HEK293 (cell line): ENCODE measurements at regions not wholly inside any gene's neighbourhood (a gene's known extent, or its start where the extent isn't known, plus 50 kb on each side); places are given as distances from the start of the nearest gene placed in this dataset.

Experiments used
- CTCF ChIA-PET: fragments of 350-600 bp; formaldehyde crosslinking; extraction: SDS; loops from one replicate; lab custom pipeline; 2021; ENCODE audit warnings: antibody characterized with exemption; lab: Yijun Ruan, JAX
- POLR2A ChIA-PET: fragments of 300-600 bp; formaldehyde crosslinking; extraction: SDS; loops from one replicate; lab custom pipeline; 2020; ENCODE audit warnings: antibody characterized with exemption, inconsistent platforms; lab: Yijun Ruan, JAX
- H3K27ac ChIP-seq: fragments of 200-500 bp; sonication (Bioruptor generic); 2 replicates; pipeline ENCODE4 v1.5.1; 2014; ENCODE audit warnings: low read depth, low read length, control low read depth, inconsistent platforms; ENCODE audit errors: extremely low read depth
- H3K36me3 ChIP-seq, 2 experiments: fragments of 200-500 bp in 1 of 2; sonication (Bioruptor generic) in 1 of 2; 1 replicate in 1 of 2; 2 replicates in 1 of 2; pipeline ENCODE4 v1.5.1; 2014 to 2017; ENCODE audit warnings: inconsistent platforms in 2 of 2, low read length in 2 of 2; ENCODE audit not compliant: control insufficient read depth in 2 of 2, insufficient read depth in 1 of 2
- H3K4me1 ChIP-seq: fragments of 200-500 bp; sonication (Bioruptor generic); 2 replicates; pipeline ENCODE4 v1.5.1; 2014; ENCODE audit warnings: mild to moderate bottlenecking, low read length, inconsistent platforms; ENCODE audit not compliant: control insufficient read depth, insufficient read depth
- H3K4me3 ChIP-seq: 2 replicates; pipeline ENCODE4 v1.5.1; 2011; ENCODE audit warnings: low read depth, mild to moderate bottlenecking, control low read depth, low read length, moderate library complexity
- H3K9me3 ChIP-seq: fragments of 200-500 bp; sonication (Bioruptor generic); 2 replicates; pipeline ENCODE4 v1.5.1; 2014; ENCODE audit warnings: low read depth, low read length, inconsistent platforms; ENCODE audit not compliant: control insufficient read depth, insufficient read depth
- BCL11A ChIP-seq: fragments of 450-650 bp; formaldehyde crosslinking; IDR thresholded peaks from 2 replicates; pipeline ENCODE4 v1.5.1; 2016; ENCODE audit warnings: low read depth, missing biosample characterization, missing genetic modification characterization
- GLIS1 ChIP-seq: fragments of 450-650 bp; formaldehyde crosslinking; IDR thresholded peaks from 2 replicates; pipeline ENCODE4 v1.5.1; 2016; ENCODE audit warnings: missing biosample characterization, missing genetic modification characterization
- KLF16 ChIP-seq: fragments of 450-650 bp; formaldehyde crosslinking; IDR thresholded peaks from 2 replicates; pipeline ENCODE4 v1.5.1; 2017; ENCODE audit warnings: missing biosample characterization, missing genetic modification characterization
- KLF8 ChIP-seq: fragments of 450-650 bp; formaldehyde crosslinking; IDR thresholded peaks from 2 replicates; pipeline ENCODE4 v1.5.1; 2016; ENCODE audit warnings: missing biosample characterization, missing genetic modification characterization
- MYNN ChIP-seq: fragments of 450-650 bp; formaldehyde crosslinking; IDR thresholded peaks from 2 replicates; pipeline ENCODE4 v1.5.1; 2016; ENCODE audit warnings: missing biosample characterization, missing genetic modification characterization, borderline replicate concordance
- YY2 ChIP-seq: fragments of 450-650 bp; formaldehyde crosslinking; IDR thresholded peaks from 2 replicates; pipeline ENCODE4 v1.5.1; 2016; ENCODE audit warnings: missing biosample characterization, missing genetic modification characterization
- ZBTB7A ChIP-seq: fragments of 450-650 bp; formaldehyde crosslinking; IDR thresholded peaks from 2 replicates; pipeline ENCODE4 v1.5.1; 2016; ENCODE audit warnings: low read depth, missing biosample characterization, missing genetic modification characterization
- ZIC2 ChIP-seq: fragments of 450-650 bp; formaldehyde crosslinking; IDR thresholded peaks from 2 replicates; pipeline ENCODE4 v1.5.1; 2016; ENCODE audit warnings: missing biosample characterization, missing genetic modification characterization
- ZNF114 ChIP-seq: fragments of 450-650 bp; formaldehyde crosslinking; IDR thresholded peaks from 2 replicates; pipeline ENCODE4 v1.5.0; 2017; ENCODE audit warnings: missing biosample characterization, missing genetic modification characterization
- ZNF169 ChIP-seq: fragments of 450-650 bp; formaldehyde crosslinking; IDR thresholded peaks from 2 replicates; pipeline ENCODE4 v1.5.1; 2016; ENCODE audit warnings: missing biosample characterization, missing genetic modification characterization
- ZNF223 ChIP-seq: fragments of 450-650 bp; formaldehyde crosslinking; IDR thresholded peaks from 2 replicates; pipeline ENCODE4 v1.5.1; 2016; ENCODE audit warnings: missing biosample characterization, missing genetic modification characterization
- ZNF248 ChIP-seq: fragments of 450-650 bp; formaldehyde crosslinking; IDR thresholded peaks from 2 replicates; pipeline ENCODE4 v1.5.1; 2017; ENCODE audit warnings: missing biosample characterization, missing genetic modification characterization
- ZNF26 ChIP-seq: fragments of 450-650 bp; formaldehyde crosslinking; IDR thresholded peaks from 2 replicates; pipeline ENCODE4 v1.5.1; 2016; ENCODE audit warnings: missing biosample characterization, missing genetic modification characterization
- ZNF335 ChIP-seq: fragments of 450-650 bp; formaldehyde crosslinking; conservative IDR thresholded peaks from 2 replicates; pipeline ENCODE4 v1.5.1; 2016; ENCODE audit warnings: missing biosample characterization, missing genetic modification characterization
- ZNF354C ChIP-seq: fragments of 450-650 bp; formaldehyde crosslinking; IDR thresholded peaks from 2 replicates; pipeline ENCODE4 v1.5.1; 2016; ENCODE audit warnings: missing biosample characterization, missing genetic modification characterization, low read depth, borderline replicate concordance
- ZNF521 ChIP-seq: fragments of 450-650 bp; formaldehyde crosslinking; IDR thresholded peaks from 2 replicates; pipeline ENCODE4 v1.5.1; 2017; ENCODE audit warnings: missing biosample characterization, mild to moderate bottlenecking, missing genetic modification characterization
- ZNF580 ChIP-seq: fragments of 450-650 bp; formaldehyde crosslinking; IDR thresholded peaks from 2 replicates; pipeline ENCODE4 v1.5.1; 2016; ENCODE audit warnings: missing biosample characterization, missing genetic modification characterization
- ZNF629 ChIP-seq: fragments of 450-650 bp; formaldehyde crosslinking; IDR thresholded peaks from 2 replicates; pipeline ENCODE4 v1.5.1; 2017; ENCODE audit warnings: missing biosample characterization, missing genetic modification characterization
- ZNF664 ChIP-seq: fragments of 450-650 bp; formaldehyde crosslinking; IDR thresholded peaks from 2 replicates; pipeline ENCODE4 v1.5.1; 2016; ENCODE audit warnings: missing biosample characterization, missing genetic modification characterization
- ZNF677 ChIP-seq: fragments of 450-650 bp; IDR thresholded peaks from 2 replicates; pipeline ENCODE4 v1.5.0; 2018; ENCODE audit warnings: missing biosample characterization, mild to moderate bottlenecking, missing genetic modification characterization, moderate library complexity
- ZNF776 ChIP-seq: fragments of 450-650 bp; formaldehyde crosslinking; IDR thresholded peaks from 2 replicates; pipeline ENCODE4 v1.5.0; 2017; ENCODE audit warnings: missing biosample characterization, missing genetic modification characterization, borderline replicate concordance
- ZNF777 ChIP-seq: fragments of 450-650 bp; formaldehyde crosslinking; IDR thresholded peaks from 2 replicates; pipeline ENCODE4 v1.5.1; 2017; ENCODE audit warnings: missing biosample characterization, missing genetic modification characterization, borderline replicate concordance
- ZNF837 ChIP-seq: fragments of 450-650 bp; formaldehyde crosslinking; IDR thresholded peaks from 2 replicates; pipeline ENCODE4 v1.5.1; 2016; ENCODE audit warnings: missing biosample characterization, missing genetic modification characterization
- TF ChIP-seq, protein P1 (sequence below): fragments of 450-650 bp; formaldehyde crosslinking; IDR thresholded peaks from 2 replicates; pipeline ENCODE4 v1.5.1; 2017; ENCODE audit warnings: missing biosample characterization, missing genetic modification characterization
- TF ChIP-seq, protein P2 (sequence below): fragments of 450-650 bp; formaldehyde crosslinking; IDR thresholded peaks from 2 replicates; pipeline ENCODE4 v1.5.1; 2017; ENCODE audit warnings: missing biosample characterization, mild to moderate bottlenecking, missing genetic modification characterization, moderate library complexity

DNA sequence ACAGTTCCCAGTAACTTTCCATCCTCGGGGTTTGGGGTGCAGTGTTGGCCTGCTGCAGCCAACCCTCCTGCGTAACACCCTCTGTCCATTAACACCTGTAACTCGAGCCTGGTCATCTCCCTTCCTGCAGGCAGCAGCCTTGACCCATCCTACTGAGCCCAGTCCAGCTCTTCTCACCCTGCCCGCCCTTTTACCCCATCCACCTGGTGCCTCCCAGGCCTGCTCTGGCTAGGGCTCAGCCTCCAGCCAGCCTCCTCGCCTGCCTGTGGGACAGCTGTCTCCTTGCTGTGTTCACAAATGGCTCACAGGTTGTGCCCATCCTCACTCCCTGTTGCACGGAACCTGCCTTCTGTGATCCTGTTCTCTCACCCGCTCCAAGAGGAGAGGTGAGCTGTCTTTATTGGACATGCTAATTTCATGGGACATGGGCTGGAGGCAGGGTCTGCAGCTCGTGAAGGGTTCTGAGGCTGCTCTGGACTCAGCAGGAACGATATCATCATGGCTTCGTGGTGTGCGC is 277.2 kb upstream of the TCERG1L start:
- no peak for TF ChIP-seq GLIS1
- no peak for TF ChIP-seq ZNF114 (tag by site-specific recombination)
- no peak for TF ChIP-seq KLF8 (tag by site-specific recombination)
- TF ChIP-seq ZNF629 (tag by site-specific recombination): no peak
- no peak for TF ChIP-seq YY2
- TF ChIP-seq ZNF580: no peak
- Histone ChIP-seq H3K4me1 (no peaks in the 10 kb centered on the region), H3K27ac (no peak overlapping the region), H3K4me3 (no peak overlapping the region), H3K36me3 (no peaks in the 10 kb centered on the region), H3K9me3 (no peaks in the 10 kb centered on the region)
- CTCF ChIA-PET: no interaction called here
- POLR2A ChIA-PET: no interaction called here

DNA sequence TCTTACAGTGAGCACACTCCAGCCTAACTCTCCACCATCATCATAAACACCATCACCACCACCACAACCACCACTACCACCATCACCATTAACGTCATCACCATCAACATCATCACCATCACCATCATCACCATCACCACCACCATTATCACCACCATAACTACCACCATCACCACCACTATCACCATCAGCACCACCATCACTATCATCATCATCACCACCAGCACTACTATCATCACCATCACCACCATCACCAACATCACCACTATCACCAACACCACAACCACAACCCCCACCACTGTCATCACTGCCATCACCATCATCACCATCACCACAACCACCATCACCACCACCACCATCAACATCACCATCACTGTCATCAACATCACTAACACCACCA is 279.0 kb upstream of the TCERG1L start:
- TF ChIP-seq ZNF248 (tag by site-specific recombination) (peak; percentile 13; the same call in 1 of the 2 replicates), BCL11A (no peak), ZNF521 (tag by site-specific recombination) (0 out of 2 replicates have a peak, but pooled peaks have one; percentile 27), YY2 (0 out of 2 replicates have a peak, but pooled peaks have one; percentile 14), ZNF354C (tag by site-specific recombination) (0 out of 2 replicates have a peak, but pooled peaks have one; percentile 33), ZNF776 (peak; percentile 63; the same call in 1 of the 2 replicates), ZNF169 (no peak), ZBTB7A (peak; percentile 42; the same call in 1 of the 2 replicates), ZNF677 (tag by site-specific recombination) (no peak)
- TF ChIP-seq, protein P1, sequence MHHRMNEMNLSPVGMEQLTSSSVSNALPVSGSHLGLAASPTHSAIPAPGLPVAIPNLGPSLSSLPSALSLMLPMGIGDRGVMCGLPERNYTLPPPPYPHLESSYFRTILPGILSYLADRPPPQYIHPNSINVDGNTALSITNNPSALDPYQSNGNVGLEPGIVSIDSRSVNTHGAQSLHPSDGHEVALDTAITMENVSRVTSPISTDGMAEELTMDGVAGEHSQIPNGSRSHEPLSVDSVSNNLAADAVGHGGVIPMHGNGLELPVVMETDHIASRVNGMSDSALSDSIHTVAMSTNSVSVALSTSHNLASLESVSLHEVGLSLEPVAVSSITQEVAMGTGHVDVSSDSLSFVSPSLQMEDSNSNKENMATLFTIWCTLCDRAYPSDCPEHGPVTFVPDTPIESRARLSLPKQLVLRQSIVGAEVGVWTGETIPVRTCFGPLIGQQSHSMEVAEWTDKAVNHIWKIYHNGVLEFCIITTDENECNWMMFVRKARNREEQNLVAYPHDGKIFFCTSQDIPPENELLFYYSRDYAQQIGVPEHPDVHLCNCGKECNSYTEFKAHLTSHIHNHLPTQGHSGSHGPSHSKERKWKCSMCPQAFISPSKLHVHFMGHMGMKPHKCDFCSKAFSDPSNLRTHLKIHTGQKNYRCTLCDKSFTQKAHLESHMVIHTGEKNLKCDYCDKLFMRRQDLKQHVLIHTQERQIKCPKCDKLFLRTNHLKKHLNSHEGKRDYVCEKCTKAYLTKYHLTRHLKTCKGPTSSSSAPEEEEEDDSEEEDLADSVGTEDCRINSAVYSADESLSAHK (tag by site-specific recombination): no peak
- no peaks in the 10 kb centered on the region for H3K9me3 ChIP-seq
- no peaks in the 10 kb centered on the region for H3K36me3 ChIP-seq
- POLR2A ChIA-PET: no interaction called here
- no peak overlapping the region for H3K27ac ChIP-seq
- CTCF ChIA-PET: no interaction called here
- no peaks in the 10 kb centered on the region for H3K4me1 ChIP-seq
- H3K4me3 ChIP-seq: no peak overlapping the region

DNA sequence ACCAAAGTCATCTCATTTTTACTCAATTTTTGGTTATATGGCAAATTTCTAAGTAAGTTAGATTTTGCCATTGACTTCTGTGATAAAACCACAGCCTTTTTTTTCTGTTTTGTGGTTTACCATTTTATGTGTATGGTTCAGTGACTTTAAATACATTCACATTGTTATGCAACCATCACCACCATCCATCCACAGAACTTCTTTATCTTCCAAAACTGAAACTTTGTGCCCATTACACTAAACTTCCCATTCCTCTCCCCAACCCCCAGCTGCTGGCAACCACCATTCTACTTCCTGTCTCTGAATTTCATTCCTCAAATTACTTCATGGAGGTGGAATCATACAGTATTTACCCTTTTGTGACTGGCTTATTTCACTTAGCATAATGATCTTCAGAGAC is 280.4 kb upstream of the TCERG1L start:
- Histone ChIP-seq H3K36me3 (no peaks in the 10 kb centered on the region), H3K4me1 (no peaks in the 10 kb centered on the region), H3K27ac (no peak overlapping the region), H3K9me3 (no peaks in the 10 kb centered on the region), H3K4me3 (no peak overlapping the region)
- ChIA-PET POLR2A (no interaction called here), CTCF (no interaction called here)
- TF ChIP-seq MYNN (tag by site-specific recombination): no peak

DNA sequence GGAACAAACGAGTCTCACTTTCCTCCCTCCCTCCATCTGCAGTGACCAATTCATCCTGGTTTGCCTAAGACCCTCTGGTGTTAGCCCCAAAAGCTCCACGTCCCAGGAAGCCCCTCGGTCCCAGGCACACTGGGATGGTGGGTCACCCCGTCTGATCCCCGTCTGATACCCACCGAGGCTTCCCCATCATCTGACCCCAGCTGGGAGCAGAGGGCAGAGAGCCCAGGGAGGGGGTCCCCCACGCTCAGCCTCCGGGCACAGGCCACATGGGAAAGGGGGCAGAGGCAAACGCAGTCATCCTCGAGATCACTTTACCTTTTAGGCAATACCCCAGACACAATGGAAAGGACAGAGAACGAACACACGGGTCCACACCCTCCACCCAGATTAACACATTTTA is 291.6 kb upstream of the PPP2R2D start:
- no peak for TF ChIP-seq ZNF777 (tag by site-specific recombination)
- TF ChIP-seq ZNF837 (tag by site-specific recombination): no peak
- TF ChIP-seq ZNF664 (tag by site-specific recombination): no peak
- no peak for TF ChIP-seq ZNF26
- TF ChIP-seq, protein P2, sequence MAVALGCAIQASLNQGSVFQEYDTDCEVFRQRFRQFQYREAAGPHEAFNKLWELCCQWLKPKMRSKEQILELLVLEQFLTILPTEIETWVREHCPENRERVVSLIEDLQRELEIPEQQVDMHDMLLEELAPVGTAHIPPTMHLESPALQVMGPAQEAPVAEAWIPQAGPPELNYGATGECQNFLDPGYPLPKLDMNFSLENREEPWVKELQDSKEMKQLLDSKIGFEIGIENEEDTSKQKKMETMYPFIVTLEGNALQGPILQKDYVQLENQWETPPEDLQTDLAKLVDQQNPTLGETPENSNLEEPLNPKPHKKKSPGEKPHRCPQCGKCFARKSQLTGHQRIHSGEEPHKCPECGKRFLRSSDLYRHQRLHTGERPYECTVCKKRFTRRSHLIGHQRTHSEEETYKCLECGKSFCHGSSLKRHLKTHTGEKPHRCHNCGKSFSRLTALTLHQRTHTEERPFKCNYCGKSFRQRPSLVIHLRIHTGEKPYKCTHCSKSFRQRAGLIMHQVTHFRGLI: no peak
- TF ChIP-seq ZNF169: no peak
- no peak for TF ChIP-seq ZNF335
- TF ChIP-seq KLF16 (tag by site-specific recombination): no peak
- TF ChIP-seq ZIC2 (tag by site-specific recombination): no peak
- no peak for TF ChIP-seq ZNF223 (tag by site-specific recombination)
- CTCF ChIA-PET: no interaction called here

More for the DNA sequence above, 291.6 kb upstream of the PPP2R2D start:
- H3K27ac ChIP-seq: no peak overlapping the region
- no peak overlapping the region for H3K4me3 ChIP-seq
- H3K36me3 ChIP-seq: no peaks in the 10 kb centered on the region
- no peaks in the 10 kb centered on the region for H3K4me1 ChIP-seq
- H3K9me3 ChIP-seq: no peaks in the 10 kb centered on the region
- POLR2A ChIA-PET: no interaction called here
